ENCODE measurements at regions not wholly inside any gene's neighbourhood (a gene's known extent, or its start where the extent isn't known, plus 50 kb on each side); places are given as distances from the start of the nearest gene placed in this dataset.
"Not testable (repeated sequence)": the region's sequence is repeated elsewhere in the genome, so short reads cannot be mapped to it uniquely, and the experiment has no call there.

DNA sequence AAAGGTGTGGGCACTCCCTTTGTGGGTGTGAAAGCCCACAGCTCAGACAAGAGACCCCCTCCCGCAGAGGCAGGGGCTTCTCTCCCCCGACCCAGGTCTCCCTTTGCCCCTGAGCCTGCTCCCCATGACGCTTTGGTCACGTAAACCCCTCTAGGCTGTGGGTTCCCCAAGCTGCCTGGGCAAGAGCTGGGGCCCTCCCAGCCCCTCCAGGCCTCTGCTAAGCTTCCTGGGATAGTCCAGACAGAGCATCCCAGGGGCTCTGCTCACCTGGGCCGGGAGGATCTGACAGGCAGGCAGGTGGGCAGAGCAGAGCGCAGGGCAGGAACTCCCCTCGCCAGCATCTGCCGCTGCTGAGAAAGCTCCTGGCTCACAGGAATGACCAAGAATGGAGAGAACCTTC, 177.3 kb downstream of the BANP start:
- no peak overlapping the region for H3K9ac ChIP-seq (ENCODE audit: low read depth, low read length)
- H3K27me3 ChIP-seq (ENCODE audit: control insufficient read depth, insufficient read depth, low read length), result no peaks in the 10 kb centered on the region
- no peaks in the 10 kb centered on the region for H3K4me1 ChIP-seq (ENCODE audit: control insufficient read depth, insufficient read depth, low read length)
- no peak overlapping the region for H3K27ac ChIP-seq (ENCODE audit: low read depth, low read length)
- no peaks in the 10 kb centered on the region for H3K36me3 ChIP-seq (ENCODE audit: control insufficient read depth, insufficient read depth, low read length)
- no peaks in the 10 kb centered on the region for H3K9me3 ChIP-seq (ENCODE audit: control insufficient read depth, insufficient read depth, low read length)
- no peak overlapping the region for H3K4me3 ChIP-seq (ENCODE audit: low read depth, low read length)

DNA sequence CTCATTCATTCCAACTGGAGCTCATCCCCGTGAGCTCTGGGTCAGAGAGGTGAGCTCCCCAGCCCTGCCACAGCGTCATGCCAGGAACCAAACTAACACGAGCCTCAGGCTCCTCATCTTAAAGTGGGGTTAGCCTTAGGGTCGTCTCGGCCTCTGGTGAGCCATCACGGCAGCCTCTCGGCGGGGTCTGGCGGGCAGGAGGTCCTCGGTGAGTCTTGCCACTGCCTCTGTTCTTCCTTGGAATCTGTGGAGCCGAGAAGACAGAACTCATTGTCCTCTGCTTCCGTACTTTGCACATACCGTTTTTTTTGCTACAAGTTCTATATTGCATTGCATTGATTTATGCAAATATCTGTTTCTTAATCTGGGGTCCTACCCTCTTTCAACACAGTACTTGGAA, 177.9 kb downstream of the BANP start:
- H3K27me3 ChIP-seq (ENCODE audit: control insufficient read depth, insufficient read depth, low read length); H3K4me1 ChIP-seq (ENCODE audit: control insufficient read depth, insufficient read depth, low read length): not testable (repeated sequence)

DNA sequence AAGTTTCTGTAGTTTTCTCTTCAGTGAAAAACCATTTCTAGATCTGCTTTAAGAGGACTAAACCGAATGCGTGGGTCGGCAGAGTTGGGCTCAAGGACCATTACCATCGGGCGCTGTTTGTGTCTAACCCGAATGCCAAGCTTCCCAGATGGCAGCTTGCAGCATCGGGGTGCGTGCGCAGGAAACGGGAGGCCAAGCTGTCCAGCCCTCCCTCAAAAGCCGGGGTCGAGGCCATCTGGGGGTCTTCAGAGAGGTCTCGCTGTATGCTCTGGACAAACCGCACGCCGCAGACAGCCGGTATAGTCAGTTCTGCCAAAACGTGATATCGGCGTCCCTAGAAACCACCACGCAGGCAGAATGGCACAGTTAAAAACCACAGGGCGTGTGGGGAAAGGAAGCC, 178.8 kb downstream of the BANP start:
- no peak overlapping the region for H3K4me3 ChIP-seq (ENCODE audit: low read depth, low read length)
- no peak overlapping the region for H3K27ac ChIP-seq (ENCODE audit: low read depth, low read length)
- H3K9ac ChIP-seq (ENCODE audit: low read depth, low read length), result no peak overlapping the region
- H3K9me3 ChIP-seq (ENCODE audit: control insufficient read depth, insufficient read depth, low read length), result no peaks in the 10 kb centered on the region
- no peaks in the 10 kb centered on the region for H3K36me3 ChIP-seq (ENCODE audit: control insufficient read depth, insufficient read depth, low read length)
- no peaks in the 10 kb centered on the region for H3K27me3 ChIP-seq (ENCODE audit: control insufficient read depth, insufficient read depth, low read length)
- no peaks in the 10 kb centered on the region for H3K4me1 ChIP-seq (ENCODE audit: control insufficient read depth, insufficient read depth, low read length)

More for the DNA sequence above, 177.9 kb downstream of the BANP start:
- not testable (repeated sequence) for H3K27ac ChIP-seq (ENCODE audit: low read depth, low read length); H3K4me3 ChIP-seq (ENCODE audit: low read depth, low read length); H3K9ac ChIP-seq (ENCODE audit: low read depth, low read length); H3K9me3 ChIP-seq (ENCODE audit: control insufficient read depth, insufficient read depth, low read length); H3K36me3 ChIP-seq (ENCODE audit: control insufficient read depth, insufficient read depth, low read length)

DNA sequence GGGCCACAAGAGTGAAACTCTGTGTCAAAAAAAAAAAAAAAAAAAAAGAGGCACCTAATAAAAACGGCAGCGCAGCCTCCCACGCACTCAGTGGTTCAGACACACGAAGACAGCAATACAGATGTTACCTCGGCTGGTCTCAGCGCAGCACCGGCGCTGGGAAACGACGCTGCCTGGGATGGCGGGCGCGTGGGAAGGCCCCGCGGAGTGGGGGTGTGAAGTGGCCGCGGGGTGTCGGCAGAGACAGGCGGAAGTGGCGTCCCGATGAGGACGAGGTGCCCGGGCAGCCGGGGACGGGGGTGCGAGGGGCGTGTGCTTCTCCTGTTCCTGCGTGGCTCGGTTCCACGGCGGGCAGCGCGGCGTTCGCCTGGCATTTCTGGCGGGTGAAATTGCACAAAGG, 179.4 kb downstream of the BANP start:
- H3K4me1 ChIP-seq (ENCODE audit: control insufficient read depth, insufficient read depth, low read length), result no peaks in the 10 kb centered on the region
- no peaks in the 10 kb centered on the region for H3K27me3 ChIP-seq (ENCODE audit: control insufficient read depth, insufficient read depth, low read length)
- no peaks in the 10 kb centered on the region for H3K36me3 ChIP-seq (ENCODE audit: control insufficient read depth, insufficient read depth, low read length)
- H3K27ac ChIP-seq (ENCODE audit: low read depth, low read length), result no peak overlapping the region
- no peaks in the 10 kb centered on the region for H3K9me3 ChIP-seq (ENCODE audit: control insufficient read depth, insufficient read depth, low read length)
- H3K9ac ChIP-seq (ENCODE audit: low read depth, low read length), result no peak overlapping the region
- no peak overlapping the region for H3K4me3 ChIP-seq (ENCODE audit: low read depth, low read length)

DNA sequence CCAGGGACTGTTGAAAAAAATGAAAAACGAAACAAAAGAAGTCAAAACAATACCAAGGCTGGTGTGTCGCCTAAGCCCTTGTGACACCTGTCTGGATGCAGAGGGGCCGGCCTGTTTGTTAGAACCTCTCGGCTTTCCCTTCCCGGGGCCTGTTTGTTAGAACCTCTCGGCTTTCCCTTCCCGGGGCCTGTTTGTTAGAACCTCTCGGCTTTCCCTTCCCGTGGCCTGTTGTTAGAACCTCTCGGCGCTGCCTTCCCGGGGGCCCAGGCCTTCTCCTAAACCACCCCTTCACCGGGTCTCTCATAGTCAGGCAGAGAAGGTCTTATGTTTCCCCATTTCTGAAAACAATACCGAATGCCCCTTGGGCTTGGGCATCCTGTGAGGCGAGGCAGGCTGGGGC, 180.0 kb downstream of the BANP start:
- Histone ChIP-seq H3K27me3 (ENCODE audit: control insufficient read depth, insufficient read depth, low read length) (no peaks in the 10 kb centered on the region), H3K9me3 (ENCODE audit: control insufficient read depth, insufficient read depth, low read length) (no peaks in the 10 kb centered on the region), H3K36me3 (ENCODE audit: control insufficient read depth, insufficient read depth, low read length) (no peaks in the 10 kb centered on the region), H3K27ac (ENCODE audit: low read depth, low read length) (no peak overlapping the region), H3K9ac (ENCODE audit: low read depth, low read length) (no peak overlapping the region), H3K4me1 (ENCODE audit: control insufficient read depth, insufficient read depth, low read length) (no peaks in the 10 kb centered on the region), H3K4me3 (ENCODE audit: low read depth, low read length) (no peak overlapping the region)

DNA sequence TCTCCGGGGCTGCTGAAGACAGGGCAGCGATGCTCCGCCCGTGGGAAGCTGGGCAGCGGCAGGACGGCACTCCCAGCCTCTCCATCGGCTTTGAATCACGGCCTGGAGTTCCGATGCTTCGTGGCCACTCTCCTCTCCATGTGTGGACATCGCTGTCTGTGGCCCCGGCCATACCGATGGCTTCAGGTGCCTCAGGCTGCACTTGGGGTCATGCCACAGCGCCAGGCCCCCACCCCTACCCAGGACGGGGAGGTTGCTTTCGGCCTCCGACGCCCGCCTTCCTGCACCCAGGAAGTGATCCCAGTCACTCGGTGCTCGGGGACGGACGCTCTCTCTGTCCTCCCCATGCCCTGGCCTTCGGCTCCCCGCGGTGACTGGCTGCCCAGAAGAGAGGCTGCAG, 180.7 kb downstream of the BANP start:
- Histone ChIP-seq H3K4me1 (ENCODE audit: control insufficient read depth, insufficient read depth, low read length) (no peaks in the 10 kb centered on the region), H3K9me3 (ENCODE audit: control insufficient read depth, insufficient read depth, low read length) (no peaks in the 10 kb centered on the region), H3K36me3 (ENCODE audit: control insufficient read depth, insufficient read depth, low read length) (no peaks in the 10 kb centered on the region), H3K4me3 (ENCODE audit: low read depth, low read length) (no peak overlapping the region), H3K27me3 (ENCODE audit: control insufficient read depth, insufficient read depth, low read length) (no peaks in the 10 kb centered on the region), H3K27ac (ENCODE audit: low read depth, low read length) (no peak overlapping the region), H3K9ac (ENCODE audit: low read depth, low read length) (no peak overlapping the region)

DNA sequence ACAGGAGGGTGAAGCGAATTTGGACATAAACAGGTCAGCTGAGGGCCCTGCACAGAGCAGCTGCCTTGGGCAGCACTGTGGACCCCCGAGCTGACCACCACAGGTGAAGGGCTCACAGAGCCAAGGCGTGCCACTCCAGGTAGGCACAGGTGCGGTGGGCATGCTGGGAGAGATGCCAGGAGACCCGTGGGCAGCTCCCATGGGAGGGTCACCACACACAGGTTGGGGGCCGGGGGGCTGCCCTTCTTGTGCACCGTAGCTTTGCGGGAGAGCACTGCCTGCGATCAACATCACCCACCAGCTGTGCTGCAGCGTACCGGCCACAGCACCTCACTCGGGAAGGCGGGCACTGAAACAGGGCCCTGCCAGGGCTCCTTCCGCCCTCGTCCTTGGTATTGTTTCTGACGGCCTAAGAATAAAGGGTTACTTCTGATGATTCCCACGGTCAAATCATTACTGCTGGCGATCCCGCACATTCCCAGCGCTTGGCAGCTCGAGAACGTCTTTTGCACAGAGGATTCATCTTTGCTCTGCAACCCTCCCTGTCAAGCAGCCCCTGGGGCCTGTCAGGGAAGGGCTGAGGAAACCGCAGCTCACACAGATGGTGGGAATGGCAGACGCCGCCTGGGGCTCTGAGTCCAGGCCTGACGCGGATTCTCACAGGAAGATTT, 181.7 kb downstream of the BANP start:
- Histone ChIP-seq H3K27me3 (ENCODE audit: control insufficient read depth, insufficient read depth, low read length) (no peaks in the 10 kb centered on the region), H3K4me1 (ENCODE audit: control insufficient read depth, insufficient read depth, low read length) (no peaks in the 10 kb centered on the region), H3K9ac (ENCODE audit: low read depth, low read length) (no peak overlapping the region), H3K9me3 (ENCODE audit: control insufficient read depth, insufficient read depth, low read length) (no peaks in the 10 kb centered on the region), H3K4me3 (ENCODE audit: low read depth, low read length) (no peak overlapping the region), H3K36me3 (ENCODE audit: control insufficient read depth, insufficient read depth, low read length) (no peaks in the 10 kb centered on the region), H3K27ac (ENCODE audit: low read depth, low read length) (no peak overlapping the region)

DNA sequence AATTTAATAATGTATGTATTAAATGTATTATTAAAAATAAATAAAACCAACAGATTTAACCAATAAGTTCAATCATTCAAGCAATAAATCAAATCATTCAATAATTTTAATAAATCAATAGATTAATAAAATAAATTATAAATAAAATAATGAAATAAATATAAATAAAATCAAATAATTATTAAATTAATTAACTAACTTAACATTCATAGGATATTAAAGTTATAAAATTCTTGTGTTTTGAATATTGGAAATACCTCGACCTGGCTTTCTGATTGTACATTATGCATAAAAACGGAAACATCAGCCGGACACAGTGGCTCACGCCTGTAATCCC, 182.2 kb downstream of the BANP start:
- Histone ChIP-seq H3K4me1 (ENCODE audit: control insufficient read depth, insufficient read depth, low read length) (no peaks in the 10 kb centered on the region), H3K9me3 (ENCODE audit: control insufficient read depth, insufficient read depth, low read length) (peaks cover 4% of the 10 kb centered on the region; the same call in 1 of the 2 replicates), H3K27ac (ENCODE audit: low read depth, low read length) (no peak overlapping the region), H3K36me3 (ENCODE audit: control insufficient read depth, insufficient read depth, low read length) (no peaks in the 10 kb centered on the region), H3K4me3 (ENCODE audit: low read depth, low read length) (no peak overlapping the region), H3K9ac (ENCODE audit: low read depth, low read length) (no peak overlapping the region), H3K27me3 (ENCODE audit: control insufficient read depth, insufficient read depth, low read length) (no peaks in the 10 kb centered on the region)

DNA sequence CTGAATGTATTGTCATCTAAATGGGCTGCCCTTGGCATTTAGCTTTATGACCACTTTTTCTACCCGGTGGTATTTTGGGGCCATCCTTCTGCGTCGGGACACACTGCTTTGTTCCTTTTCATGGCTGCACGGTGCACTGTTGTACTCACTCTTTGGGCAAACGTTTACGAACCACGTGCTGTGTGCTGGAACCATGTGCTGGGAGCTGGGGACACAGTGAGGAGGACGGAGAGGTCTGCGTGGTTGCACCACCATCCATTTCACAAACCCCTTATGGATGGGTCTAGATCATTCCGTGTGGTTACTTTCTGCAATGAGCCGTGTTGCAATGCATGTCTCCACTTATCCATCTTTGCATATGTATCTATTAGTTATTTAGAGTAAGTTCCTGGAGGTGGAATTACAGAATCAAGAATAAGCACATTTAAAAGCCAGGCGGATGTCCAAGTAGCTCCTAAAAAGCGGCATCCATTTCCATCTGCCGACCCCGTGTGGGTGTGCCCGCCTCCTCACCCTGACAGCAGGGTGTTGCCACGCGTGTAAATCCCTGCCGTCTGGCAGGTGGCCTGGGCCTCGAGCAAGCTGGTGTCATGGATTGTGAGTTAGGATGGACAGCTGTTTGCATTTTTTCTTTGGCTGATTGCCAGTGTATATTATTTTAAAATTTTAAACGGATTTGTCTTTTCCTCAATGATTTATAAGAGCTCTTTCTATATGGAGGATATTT, 183.1 kb downstream of the BANP start:
- H3K27me3 ChIP-seq (ENCODE audit: control insufficient read depth, insufficient read depth, low read length); H3K9me3 ChIP-seq (ENCODE audit: control insufficient read depth, insufficient read depth, low read length); H3K36me3 ChIP-seq (ENCODE audit: control insufficient read depth, insufficient read depth, low read length); H3K27ac ChIP-seq (ENCODE audit: low read depth, low read length); H3K4me3 ChIP-seq (ENCODE audit: low read depth, low read length); H3K4me1 ChIP-seq (ENCODE audit: control insufficient read depth, insufficient read depth, low read length); H3K9ac ChIP-seq (ENCODE audit: low read depth, low read length): not testable (repeated sequence)

DNA sequence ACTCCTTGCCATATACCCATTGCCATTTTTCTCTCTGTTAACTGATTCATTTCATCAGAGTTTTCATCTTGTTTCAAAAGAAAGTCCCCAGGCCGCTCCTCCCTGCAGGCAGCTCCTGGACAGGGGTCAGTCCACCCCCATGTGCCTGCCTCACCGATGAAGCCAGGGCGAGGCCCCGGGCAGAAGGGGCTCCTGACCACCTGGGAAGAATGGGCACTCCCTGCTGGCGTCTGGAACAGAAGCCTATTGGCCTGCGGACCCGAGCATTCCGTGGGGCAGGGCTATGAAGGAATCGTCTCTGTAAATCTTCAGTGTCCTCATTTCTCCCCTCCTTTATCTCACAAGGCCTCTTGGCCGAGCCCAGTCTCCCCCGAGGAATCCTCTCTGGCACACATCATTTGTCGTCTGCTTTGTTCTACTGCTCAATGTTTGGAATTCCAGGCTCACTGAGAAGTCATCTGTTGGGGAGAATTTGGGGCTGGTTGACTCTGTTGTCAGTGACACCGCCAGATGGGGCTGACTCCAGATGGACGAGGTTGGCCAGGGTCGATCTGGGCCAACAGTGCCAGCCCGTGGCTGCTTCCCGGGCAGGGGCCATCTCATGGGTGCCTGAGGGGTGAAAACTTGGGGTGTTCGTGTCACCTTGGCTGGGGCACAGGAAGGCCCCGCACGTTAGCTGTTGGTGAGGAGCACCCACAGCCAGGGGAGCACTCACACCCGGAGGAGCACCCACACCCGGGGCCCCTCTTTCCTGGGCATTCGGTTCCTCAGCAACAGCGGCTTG, 183.9 kb downstream of the BANP start:
- H3K27ac ChIP-seq (ENCODE audit: low read depth, low read length); H3K36me3 ChIP-seq (ENCODE audit: control insufficient read depth, insufficient read depth, low read length); H3K9ac ChIP-seq (ENCODE audit: low read depth, low read length); H3K27me3 ChIP-seq (ENCODE audit: control insufficient read depth, insufficient read depth, low read length); H3K4me1 ChIP-seq (ENCODE audit: control insufficient read depth, insufficient read depth, low read length); H3K9me3 ChIP-seq (ENCODE audit: control insufficient read depth, insufficient read depth, low read length); H3K4me3 ChIP-seq (ENCODE audit: low read depth, low read length): not testable (repeated sequence)

DNA sequence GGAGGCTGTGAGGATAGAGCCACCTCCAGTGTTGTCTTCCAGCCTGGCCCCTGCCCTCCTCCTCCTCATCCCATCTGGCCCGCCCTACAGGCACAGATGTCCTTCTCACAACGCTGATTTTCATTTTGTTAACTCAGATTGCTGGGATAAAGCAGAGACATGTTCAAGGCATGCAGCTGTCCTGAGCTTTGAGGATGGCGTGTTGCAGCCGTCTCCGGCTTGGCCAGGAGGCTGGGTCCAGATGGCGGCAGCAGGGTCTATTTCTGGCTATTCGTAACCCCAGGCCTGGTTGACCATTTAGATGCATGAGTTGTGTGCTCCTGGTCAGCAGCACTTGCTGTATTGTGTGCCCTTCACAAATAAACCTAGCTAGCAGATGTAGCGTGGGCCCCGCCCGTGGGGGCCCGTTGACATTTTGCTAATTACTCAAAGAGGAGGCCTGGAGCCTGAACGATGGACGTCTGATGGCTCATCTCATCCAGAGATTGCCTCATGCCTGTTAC, 185.0 kb downstream of the BANP start:
- not testable (repeated sequence) for H3K9me3 ChIP-seq (ENCODE audit: control insufficient read depth, insufficient read depth, low read length); H3K27ac ChIP-seq (ENCODE audit: low read depth, low read length); H3K9ac ChIP-seq (ENCODE audit: low read depth, low read length); H3K4me1 ChIP-seq (ENCODE audit: control insufficient read depth, insufficient read depth, low read length); H3K4me3 ChIP-seq (ENCODE audit: low read depth, low read length); H3K27me3 ChIP-seq (ENCODE audit: control insufficient read depth, insufficient read depth, low read length); H3K36me3 ChIP-seq (ENCODE audit: control insufficient read depth, insufficient read depth, low read length)
